ENCODE measurements at regions not wholly inside any gene's neighbourhood (a gene's known extent, or its start where the extent isn't known, plus 50 kb on each side); places are given as distances from the start of the nearest gene placed in this dataset.
A peak's percentile ranks its signal among the peaks of the same experiment; 100 is the strongest.
"Not testable (repeated sequence)": the region's sequence is repeated elsewhere in the genome, so short reads cannot be mapped to it uniquely, and the experiment has no call there.

DNA sequence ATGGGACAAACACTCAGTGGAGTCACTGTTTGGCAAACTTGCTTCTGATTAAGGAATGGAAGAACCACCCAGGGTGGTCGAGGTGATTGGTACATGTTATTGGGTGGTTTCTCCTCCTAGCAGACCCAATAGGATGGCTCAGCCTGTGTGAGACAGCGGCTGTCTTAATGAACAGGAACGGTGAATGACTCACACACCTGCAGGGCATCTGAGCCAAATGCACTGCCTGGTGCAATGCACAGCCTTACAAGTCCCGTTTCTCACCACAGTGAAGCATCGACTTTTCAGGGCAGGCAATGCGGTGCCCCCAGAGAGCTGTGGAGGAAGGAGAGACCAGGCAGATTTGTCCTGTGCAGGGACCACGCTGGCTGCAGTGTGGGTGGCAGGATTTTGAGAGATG lies 238.5 kb downstream of the FGF9 start:
- H3K36me3 ChIP-seq, result no peaks in the 10 kb centered on the region
- H3K9me3 ChIP-seq (replicated peaks in 1 of 11), result no peaks in the 10 kb centered on the region
- H3K27ac ChIP-seq, result no peak overlapping the region
- no peaks in the 10 kb centered on the region for H4K20me1 ChIP-seq
- no peak for TF ChIP-seq Cebpa-rat (IDR thresholded peaks at IDR 0.05)
- no peak overlapping the region for H3K9ac ChIP-seq
- H3K4me2 ChIP-seq, result no peak overlapping the region
- H3K4me1 ChIP-seq, result peaks cover 0 to 12% (median 4%) of the 10 kb centered on the region in 10 experiments; a peak in 14 of 20 replicates
- H3K27me3 ChIP-seq, result no peaks in the 10 kb centered on the region
- no peak overlapping the region for H3K4me3 ChIP-seq

DNA sequence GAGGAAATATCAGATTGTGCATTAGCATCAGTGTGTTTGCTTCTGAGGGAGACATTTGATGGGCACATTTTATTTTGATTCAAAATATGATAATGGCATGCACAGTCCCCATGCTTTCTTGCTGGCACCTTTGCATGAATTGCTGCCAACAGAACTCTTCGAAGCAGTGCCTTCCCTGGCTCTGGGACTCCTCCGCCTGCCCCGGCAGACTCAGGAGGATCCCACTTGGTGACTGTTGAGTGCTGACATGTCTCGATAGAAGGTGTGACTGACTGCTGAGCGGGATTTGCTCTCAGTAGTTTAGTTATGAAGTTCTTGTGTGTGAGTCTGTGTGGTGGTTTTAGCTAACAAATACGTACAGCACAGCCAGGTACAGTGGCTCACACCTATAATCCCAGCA lies 239.7 kb downstream of the FGF9 start:
- Histone ChIP-seq H3K27ac (no peak overlapping the region), H4K20me1 (no peaks in the 10 kb centered on the region), H3K4me2 (no peak overlapping the region), H3K9me3 (replicated peaks in 1 of 11) (no peaks in the 10 kb centered on the region), H3K4me1 (peaks cover 0 to 21% (median 13%) of the 10 kb centered on the region in 10 experiments; a peak in 15 of 20 replicates), H3K36me3 (no peaks in the 10 kb centered on the region), H3K4me3 (no peak overlapping the region), H3K27me3 (no peaks in the 10 kb centered on the region), H3K9ac (no peak overlapping the region)
- no peak for TF ChIP-seq Cebpa-rat (IDR thresholded peaks at IDR 0.05)

- no peak for TF ChIP-seq Cebpa-rat (IDR thresholded peaks at IDR 0.05)
- Histone ChIP-seq H3K4me2 (no peak overlapping the region), H3K9ac (no peak overlapping the region), H3K4me3 (no peak overlapping the region), H3K27ac (no peak overlapping the region), H4K20me1 (no peaks in the 10 kb centered on the region), H3K9me3 (replicated peaks in 1 of 11) (no peaks in the 10 kb centered on the region), H3K4me1 (peaks cover 0 to 21% (median 13%) of the 10 kb centered on the region in 10 experiments; a peak in 15 of 20 replicates), H3K36me3 (no peaks in the 10 kb centered on the region), H3K27me3 (no peaks in the 10 kb centered on the region)
Observed at GRCh38 chr13:21911646-21912298, 240.9 kb downstream of the FGF9 start.

DNA sequence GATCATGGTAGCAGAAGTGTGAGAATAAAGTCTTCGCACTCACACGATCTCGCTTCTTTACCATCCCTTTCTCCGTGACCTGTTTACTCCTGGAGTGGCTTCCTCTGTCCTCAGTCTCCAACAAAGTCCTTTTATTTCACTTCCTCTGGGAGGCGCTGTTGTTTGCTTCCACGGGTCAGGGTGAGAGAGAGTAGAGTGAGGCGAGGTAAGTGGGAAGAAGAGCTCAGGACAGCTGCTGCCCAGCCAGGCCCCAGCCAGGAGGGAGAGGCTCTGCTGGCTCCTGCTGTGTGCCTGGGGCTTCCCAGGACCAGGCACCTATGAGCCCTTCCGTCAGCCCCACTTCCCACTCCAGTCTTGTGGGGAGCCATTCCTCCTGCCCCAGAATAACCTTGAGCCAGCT lies 242.1 kb downstream of the FGF9 start:
- Histone ChIP-seq H3K4me1 (peaks cover 0 to 21% (median 13%) of the 10 kb centered on the region in 10 experiments; a peak in 15 of 20 replicates), H3K9me3 (replicated peaks in 1 of 11) (peaks cover 0 to 10% (median 4%) of the 10 kb centered on the region in 11 experiments; a peak in 3 of 22 replicates), H3K4me2 (no peak overlapping the region), H3K9ac (no peak overlapping the region), H3K27ac (no peak overlapping the region), H3K4me3 (no peak overlapping the region), H4K20me1 (no peaks in the 10 kb centered on the region), H3K27me3 (no peaks in the 10 kb centered on the region), H3K36me3 (no peaks in the 10 kb centered on the region)
- TF ChIP-seq Cebpa-rat (IDR thresholded peaks at IDR 0.05), result no peak

- Histone ChIP-seq H3K4me2 (no peak overlapping the region), H4K20me1 (no peaks in the 10 kb centered on the region), H3K4me3 (no peak overlapping the region), H3K27me3 (no peaks in the 10 kb centered on the region), H3K9ac (no peak overlapping the region), H3K9me3 (replicated peaks in 1 of 11) (peaks cover 0 to 27% (median 13%) of the 10 kb centered on the region in 11 experiments; a peak in 19 of 22 replicates), H3K36me3 (no peaks in the 10 kb centered on the region), H3K4me1 (peaks cover 0 to 20% (median 13%) of the 10 kb centered on the region in 10 experiments; a peak in 15 of 20 replicates), H3K27ac (no peak overlapping the region)
- TF ChIP-seq Cebpa-rat (IDR thresholded peaks at IDR 0.05), result no peak
Observed at GRCh38 chr13:21917086-21918015, 246.5 kb downstream of the FGF9 start.

- H3K4me3 ChIP-seq, H3K4me2 ChIP-seq, H3K4me1 ChIP-seq, H4K20me1 ChIP-seq, H3K27me3 ChIP-seq, H3K36me3 ChIP-seq, H3K9ac ChIP-seq, H3K27ac ChIP-seq: not testable (repeated sequence)
- peaks cover 0 to 27% (median 13%) of the 10 kb centered on the region in 11 experiments; a peak in 19 of 22 replicates for H3K9me3 ChIP-seq (replicated peaks in 1 of 11)
Observed at GRCh38 chr13:21920802-21921201, 249.9 kb downstream of the FGF9 start.

GRCh38 chr13:21924958-21925357 lies 254.1 kb downstream of the FGF9 start:
- no peaks in the 10 kb centered on the region for H3K36me3 ChIP-seq
- H3K4me1 ChIP-seq, result peaks cover 10 to 14% (median 12%) of the 10 kb centered on the region in 10 experiments; a peak in 18 of 20 replicates

DNA sequence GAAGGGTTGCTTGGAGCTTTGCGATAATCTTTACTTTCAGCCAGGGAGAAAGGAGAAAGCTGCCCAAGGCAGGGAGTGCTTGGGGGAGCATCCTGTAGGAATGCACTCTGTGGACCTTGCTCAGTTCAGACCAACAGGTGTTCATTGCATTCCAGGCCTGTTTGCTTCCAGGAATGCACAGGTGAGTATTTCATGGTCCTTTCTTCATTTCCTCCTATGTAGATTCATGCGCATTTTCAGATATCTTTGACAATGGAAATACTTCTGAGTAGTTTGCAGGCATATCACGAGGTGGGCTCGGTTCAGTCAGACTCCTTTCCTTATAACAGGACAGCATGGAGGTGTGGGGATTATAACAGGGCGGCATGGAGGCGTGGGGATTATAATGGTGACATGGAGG lies 254.8 kb downstream of the FGF9 start:
- H3K9ac ChIP-seq, result no peak overlapping the region
- H3K27ac ChIP-seq, result no peak overlapping the region
- TF ChIP-seq Cebpa-rat (IDR thresholded peaks at IDR 0.05), result no peak
- H3K4me3 ChIP-seq, result no peak overlapping the region
- H3K4me1 ChIP-seq, result peaks cover 14 to 22% (median 20%) of the 10 kb centered on the region in 10 experiments
- H4K20me1 ChIP-seq, result no peaks in the 10 kb centered on the region
- no peaks in the 10 kb centered on the region for H3K27me3 ChIP-seq
- no peaks in the 10 kb centered on the region for H3K36me3 ChIP-seq
- H3K9me3 ChIP-seq (replicated peaks in 1 of 11), result peaks cover 0 to 16% (median 7%) of the 10 kb centered on the region in 11 experiments; a peak in 16 of 22 replicates
- no peak overlapping the region for H3K4me2 ChIP-seq

More at GRCh38 chr13:21924958-21925357, 254.1 kb downstream of the FGF9 start:
- Histone ChIP-seq H3K27ac (no peak overlapping the region), H3K4me2 (no peak overlapping the region), H3K4me3 (no peak overlapping the region), H3K9me3 (replicated peaks in 1 of 11) (peaks cover 0 to 19% (median 8%) of the 10 kb centered on the region in 11 experiments; a peak in 16 of 22 replicates), H4K20me1 (no peaks in the 10 kb centered on the region), H3K27me3 (no peaks in the 10 kb centered on the region), H3K9ac (no peak overlapping the region)
- TF ChIP-seq Cebpa-rat (IDR thresholded peaks at IDR 0.05), result no peak

DNA sequence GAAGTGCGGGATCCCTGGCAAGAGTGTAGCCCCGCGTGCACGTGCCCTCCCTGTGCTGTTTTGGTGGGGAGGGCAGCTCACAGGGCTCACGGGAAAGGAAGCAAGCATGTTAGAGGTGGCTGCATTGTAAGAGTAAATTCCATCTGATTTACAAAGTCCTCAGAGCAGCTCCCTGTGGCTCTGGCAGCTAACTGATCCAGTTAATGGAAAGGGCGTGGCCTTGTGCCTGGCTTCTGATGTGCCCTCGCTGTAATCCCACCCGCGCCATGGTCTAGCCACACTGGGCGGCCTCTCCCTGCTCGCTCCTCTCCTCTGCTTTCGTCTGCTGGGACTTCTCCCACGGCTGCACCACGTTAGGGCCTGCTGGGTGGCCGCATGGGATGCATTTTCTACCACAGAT lies 258.5 kb downstream of the FGF9 start:
- no peaks in the 10 kb centered on the region for H4K20me1 ChIP-seq
- H3K4me2 ChIP-seq, result peak overlapping the region; percentile 32 to 80 (median 68); a peak in 20 of 22 replicates
- no peaks in the 10 kb centered on the region for H3K27me3 ChIP-seq
- no peak overlapping the region for H3K4me3 ChIP-seq
- H3K9me3 ChIP-seq (replicated peaks in 1 of 11), result peaks cover 0 to 12% (median 0%) of the 10 kb centered on the region in 11 experiments; a peak in 5 of 22 replicates
- peak overlapping the region in 3 of 11 experiments; percentile 22 to 34 (median 31); a peak in 2 of 22 replicates for H3K9ac ChIP-seq
- H3K36me3 ChIP-seq, result no peaks in the 10 kb centered on the region
- no peak for TF ChIP-seq Cebpa-rat (IDR thresholded peaks at IDR 0.05)
- peaks cover 27 to 58% (median 51%) of the 10 kb centered on the region in 10 experiments for H3K4me1 ChIP-seq
- H3K27ac ChIP-seq, result peak overlapping the region in 5 of 11 experiments; percentile 29 to 72 (median 66); a peak in 9 of 22 replicates

All from BLaER1 treated with 17β-estradiol and CSF1 and Interleukin-3, amounts not matched to agents 10 nM and 100 nM (cell line).